SK-N-SH (cell line): ENCODE measurements at regions not wholly inside any gene's neighbourhood (a gene's known extent, or its start where the extent isn't known, plus 50 kb on each side); places are given as distances from the start of the nearest gene placed in this dataset.

ENCODE experiments used
- CHD2 ChIP-seq: fragments of 150-350 bp; IDR thresholded peaks from 2 replicates; pipeline ENCODE4 v1.6.1; 2018; ENCODE audit warnings: low read length; ENCODE audit not compliant: partially characterized antibody
- CTCF ChIP-seq: fragments of 200-600 bp; sonication (generic); IDR thresholded peaks from 2 replicates; pipeline ENCODE4 v1.6.1; 2017; ENCODE audit warnings: antibody characterized with exemption, mild to moderate bottlenecking, moderate library complexity
- EP300 ChIP-seq, 2 experiments: IDR thresholded peaks; 2 replicates each; pipeline versions ENCODE4 v1.4.0 to v1.6.1; 2012; ENCODE audit warnings: borderline replicate concordance in 1 of 2, low read depth in 1 of 2, low read length in 1 of 2
- JUND ChIP-seq: IDR thresholded peaks from 2 replicates; pipeline ENCODE4 v1.4.0; 2012
- MXI1 ChIP-seq: IDR thresholded peaks from 2 replicates; pipeline ENCODE4 v1.6.1; 2012; ENCODE audit warnings: mild to moderate bottlenecking, low read depth, low read length, improper control_type of control experiment
- REST ChIP-seq: IDR thresholded peaks from 2 replicates; pipeline ENCODE4 v1.6.1; 2012; ENCODE audit warnings: mild to moderate bottlenecking, low read depth, low read length, moderate library complexity
- YY1 ChIP-seq: IDR thresholded peaks from 2 replicates; pipeline ENCODE4 v1.4.0; 2012; ENCODE audit warnings: low read depth, mild to moderate bottlenecking
- TF ChIP-seq, protein P1 (sequence below): IDR thresholded peaks from 2 replicates; pipeline ENCODE4; 2012

DNA sequence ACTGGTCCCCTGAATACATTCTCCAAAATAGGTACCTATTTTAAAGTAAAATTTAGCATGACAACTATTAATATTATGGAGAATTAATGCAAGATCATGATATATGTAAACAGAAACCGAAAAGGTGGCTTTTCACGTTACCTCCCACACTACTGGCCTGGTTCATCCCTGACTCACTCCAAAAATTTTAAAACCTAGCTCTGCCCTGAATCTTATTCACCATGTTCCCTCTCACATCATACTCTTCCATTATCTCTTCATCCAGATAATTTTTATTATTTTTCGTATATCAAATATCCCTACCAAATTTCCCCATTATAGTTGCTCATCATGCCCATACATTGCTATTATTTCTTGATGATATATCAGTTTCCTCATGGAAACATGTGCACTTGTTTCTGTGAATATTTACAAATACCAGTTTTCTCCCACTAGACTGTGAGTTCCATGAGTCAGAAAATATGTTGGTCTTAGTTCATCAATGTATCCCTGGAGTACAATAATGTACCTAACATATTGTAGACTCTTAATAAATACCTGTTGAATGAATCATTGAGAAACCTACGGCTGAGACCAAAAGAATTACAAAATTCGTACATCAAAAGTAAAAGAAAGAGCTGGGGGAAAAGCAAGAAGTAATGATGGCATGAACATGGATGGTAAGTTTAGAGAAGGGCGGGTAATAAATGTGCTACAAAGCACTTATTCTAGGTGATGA, 360.1 kb upstream of the CHAC2 start:
- TF ChIP-seq EP300 (IDR thresholded peaks at IDR 0.05; ENCODE audit: borderline replicate concordance in 1 of 2, low read depth in 1 of 2, low read length in 1 of 2) (no peak), CHD2 (no peak), JUND (no peak), CTCF (no peak), REST (no peak), YY1 (no peak), MXI1 (no peak)
- TF ChIP-seq, protein P1, sequence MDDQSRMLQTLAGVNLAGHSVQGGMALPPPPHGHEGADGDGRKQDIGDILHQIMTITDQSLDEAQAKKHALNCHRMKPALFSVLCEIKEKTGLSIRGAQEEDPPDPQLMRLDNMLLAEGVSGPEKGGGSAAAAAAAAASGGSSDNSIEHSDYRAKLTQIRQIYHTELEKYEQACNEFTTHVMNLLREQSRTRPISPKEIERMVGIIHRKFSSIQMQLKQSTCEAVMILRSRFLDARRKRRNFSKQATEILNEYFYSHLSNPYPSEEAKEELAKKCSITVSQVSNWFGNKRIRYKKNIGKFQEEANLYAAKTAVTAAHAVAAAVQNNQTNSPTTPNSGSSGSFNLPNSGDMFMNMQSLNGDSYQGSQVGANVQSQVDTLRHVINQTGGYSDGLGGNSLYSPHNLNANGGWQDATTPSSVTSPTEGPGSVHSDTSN: no peak
